ENCODE measurements at regions not wholly inside any gene's neighbourhood (a gene's known extent, or its start where the extent isn't known, plus 50 kb on each side); places are given as distances from the start of the nearest gene placed in this dataset.

DNA sequence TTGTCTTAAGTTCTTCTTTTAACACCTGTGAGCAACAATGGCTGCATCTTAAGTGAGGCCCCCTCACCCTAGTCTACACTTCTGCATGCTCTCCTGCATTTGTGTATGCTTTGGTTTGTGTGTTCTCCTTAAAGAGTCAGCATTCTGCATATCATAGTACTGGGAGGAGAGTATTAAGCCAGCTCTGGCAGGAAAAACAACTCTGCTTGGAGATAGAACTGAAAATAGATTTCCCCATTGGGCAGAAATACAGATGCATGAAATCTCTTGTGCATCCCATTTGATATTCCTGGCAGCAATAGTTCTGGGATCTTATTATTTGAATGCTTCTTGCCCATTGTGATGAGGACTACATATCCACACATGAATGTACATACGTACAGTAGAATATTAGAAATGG is 70.6 kb upstream of the PRICKLE1 start:
- no peak for DNase-seq (ENCODE audit: low spot score)
- ATAC-seq (ENCODE audit: low FRiP score), result no peak
- no peak for TF ChIP-seq CTCF (IDR thresholded peaks at IDR 0.05)

DNA sequence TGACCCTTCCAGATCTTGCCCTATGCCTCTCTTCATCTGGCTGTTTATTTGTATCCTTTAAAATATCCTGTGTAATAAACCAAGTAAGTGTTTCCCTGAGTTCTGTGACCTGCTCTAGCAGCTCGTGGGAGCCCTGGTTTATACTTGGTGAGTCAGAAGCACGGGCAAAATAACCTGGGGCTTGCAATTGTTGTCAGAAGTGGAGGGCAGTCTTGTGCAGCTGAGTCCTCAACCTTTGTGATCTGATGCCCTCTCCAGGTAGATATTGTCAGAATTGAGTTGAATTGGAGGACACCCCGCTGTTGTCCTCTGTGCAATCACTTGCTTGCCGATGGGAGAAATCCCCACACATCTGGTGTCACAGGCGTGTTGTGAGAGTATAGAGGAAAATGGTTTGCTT is 62.5 kb upstream of the PRICKLE1 start:
- TF ChIP-seq CTCF (IDR thresholded peaks at IDR 0.05), result no peak
- no peak for DNase-seq (ENCODE audit: low spot score)
- ATAC-seq (ENCODE audit: low FRiP score), result no peak

GRCh38 chr12:42648061-42648460 is 58.5 kb upstream of the PRICKLE1 start:
- TF ChIP-seq CTCF (IDR thresholded peaks at IDR 0.05), result no peak
- ATAC-seq (ENCODE audit: low FRiP score), result no peak
- DNase-seq (ENCODE audit: low spot score), result no peak

- TF ChIP-seq CTCF (IDR thresholded peaks at IDR 0.05), result no peak
- ATAC-seq (ENCODE audit: low FRiP score), result no peak
These were observed 54.5 kb upstream of the PRICKLE1 start for GRCh38 chr12:42643881-42644579.

DNA sequence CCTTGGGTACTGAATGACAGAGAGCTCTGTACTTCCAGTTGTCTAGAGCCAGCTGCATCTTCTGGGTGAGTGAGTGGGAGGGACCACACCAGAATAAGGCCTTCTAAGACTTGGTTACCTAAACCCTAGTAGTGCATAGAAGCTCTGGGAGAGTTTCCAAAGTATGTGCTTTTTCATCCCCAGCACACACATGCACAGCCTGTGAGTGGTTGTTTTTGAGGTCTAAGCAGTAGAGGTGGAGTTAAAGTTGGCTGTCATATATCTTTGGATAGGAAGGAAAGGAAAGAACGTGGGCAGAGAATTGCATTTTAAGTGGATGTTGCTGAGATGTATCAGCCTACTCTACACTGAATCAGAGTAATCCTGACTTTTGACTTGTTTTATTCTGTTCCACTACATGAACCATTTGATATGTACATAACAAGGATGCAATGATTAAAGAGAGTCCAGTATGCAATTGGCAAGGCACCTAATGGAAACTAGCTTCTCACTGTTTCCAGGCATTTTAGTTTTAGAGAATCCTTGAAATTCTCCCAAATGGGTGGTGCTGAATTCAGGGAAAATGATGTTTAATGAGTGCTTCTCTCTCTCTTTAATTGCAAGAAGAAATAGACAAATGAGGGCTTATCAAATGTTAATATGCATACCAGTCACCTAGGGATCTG is 51.8 kb upstream of the PRICKLE1 start:
- DNase-seq (ENCODE audit: low spot score), result no peak
- no peak for ATAC-seq (ENCODE audit: low FRiP score)
- TF ChIP-seq CTCF (IDR thresholded peaks at IDR 0.05), result no peak

More at GRCh38 chr12:42643881-42644579, 54.5 kb upstream of the PRICKLE1 start:
- no peak for DNase-seq (ENCODE audit: low spot score)

DNA sequence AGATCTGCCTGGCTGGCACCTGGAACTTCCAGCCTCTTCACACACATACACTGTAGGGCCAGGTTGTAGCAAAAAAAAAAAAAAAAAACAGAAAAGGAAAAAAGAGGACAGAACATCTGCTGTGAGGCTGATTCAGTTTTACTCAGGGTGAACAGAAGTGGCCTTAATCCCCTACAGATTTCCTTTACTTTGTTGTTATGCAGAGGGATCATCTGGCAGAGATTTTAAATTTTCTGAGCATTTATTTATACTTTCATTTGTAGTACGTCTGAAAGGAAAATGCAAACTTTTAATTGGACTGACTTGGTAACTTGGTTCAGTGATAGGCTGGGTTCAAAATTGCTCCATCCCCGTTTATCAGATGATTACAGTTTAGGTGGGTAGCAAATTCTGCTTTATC is 50.8 kb upstream of the PRICKLE1 start:
- DNase-seq (ENCODE audit: low spot score) (no peak), ATAC-seq (ENCODE audit: low FRiP score) (no peak)
- TF ChIP-seq CTCF (IDR thresholded peaks at IDR 0.05), result no peak

- no peak for TF ChIP-seq CTCF (IDR thresholded peaks at IDR 0.05)
- ATAC-seq (ENCODE audit: low FRiP score) (no peak), DNase-seq (ENCODE audit: low spot score) (no peak)
These were observed 50.0 kb upstream of the PRICKLE1 start for GRCh38 chr12:42639556-42639955.

All from omental fat pad (tissue), 3 donors.